ENCODE measurements at regions not wholly inside any gene's neighbourhood (a gene's known extent, or its start where the extent isn't known, plus 50 kb on each side); places are given as distances from the start of the nearest gene placed in this dataset.

DNA sequence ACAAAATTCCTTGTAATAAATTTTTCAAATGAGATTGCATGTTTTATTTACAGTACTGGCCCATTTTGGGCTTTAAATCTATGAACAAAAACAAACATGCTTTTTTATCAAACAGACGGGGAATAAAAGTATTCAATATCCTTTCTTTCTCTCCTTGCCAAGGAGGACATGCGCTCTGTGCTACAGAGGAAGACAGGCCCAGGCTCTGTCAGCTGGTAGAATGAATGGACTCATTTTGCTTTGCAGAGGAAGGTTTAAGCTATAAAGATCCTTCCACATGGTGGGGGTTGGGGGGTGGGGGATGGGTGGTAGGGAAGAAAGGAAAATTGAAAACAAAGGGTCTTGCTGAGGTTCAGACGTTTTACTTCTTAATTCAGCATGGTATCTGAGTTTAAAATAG is 575.6 kb downstream of the INSC start (continued):
- TF ChIP-seq, protein P1, sequence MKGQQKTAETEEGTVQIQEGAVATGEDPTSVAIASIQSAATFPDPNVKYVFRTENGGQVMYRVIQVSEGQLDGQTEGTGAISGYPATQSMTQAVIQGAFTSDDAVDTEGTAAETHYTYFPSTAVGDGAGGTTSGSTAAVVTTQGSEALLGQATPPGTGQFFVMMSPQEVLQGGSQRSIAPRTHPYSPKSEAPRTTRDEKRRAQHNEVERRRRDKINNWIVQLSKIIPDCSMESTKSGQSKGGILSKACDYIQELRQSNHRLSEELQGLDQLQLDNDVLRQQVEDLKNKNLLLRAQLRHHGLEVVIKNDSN (CRISPR knock-in tag; IDR thresholded peaks at IDR 0.05) = no peak
- no peak for TF ChIP-seq POLR2A (conservative IDR thresholded peaks at IDR 0.05)
- TF ChIP-seq ZNF766 (CRISPR knock-in tag; conservative IDR thresholded peaks at IDR 0.05) = no peak
- no peak for TF ChIP-seq TRIM28 (IDR thresholded peaks at IDR 0.05)
- TF ChIP-seq IFI16 (CRISPR knock-in tag; IDR thresholded peaks at IDR 0.05) = no peak
- no peak for TF ChIP-seq MAFG (tag; conservative IDR thresholded peaks at IDR 0.05)

DNA sequence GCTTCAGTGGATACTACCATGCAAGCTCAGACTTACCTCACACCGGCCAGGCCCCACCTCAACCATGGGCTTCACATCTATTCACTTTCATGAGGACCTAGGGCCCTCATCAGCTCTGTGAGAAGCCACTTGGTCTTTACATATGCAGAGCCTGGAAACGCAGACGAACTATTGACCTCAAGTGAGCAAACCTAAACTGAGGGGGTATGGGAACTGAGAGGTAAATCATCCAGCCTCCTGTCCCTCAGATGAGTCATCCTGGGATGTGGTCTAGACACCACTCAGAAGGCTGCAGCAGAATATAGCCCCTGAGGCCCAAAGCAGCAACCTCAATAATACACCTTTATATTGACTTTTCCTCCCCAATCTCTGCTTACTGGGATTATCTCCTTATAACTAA is 578.0 kb downstream of the INSC start:
- peak in 1 of 4 experiments; percentile 8 for DNase-seq (ENCODE audit: extremely low read depth in 1 of 4, low spot score in 3 of 4)
- Histone ChIP-seq H3K9me1 (ENCODE audit: control insufficient read depth, insufficient read depth, low read length) (no peaks in the 10 kb centered on the region), H3K36me3 (ENCODE audit: control insufficient read depth, insufficient read depth, low read length) (no peaks in the 10 kb centered on the region), H3K9ac (ENCODE audit: insufficient read depth in 1 of 2, low read depth in 2 of 2, low read length in 2 of 2) (no peak overlapping the region), H3K9me3 (replicated peaks; ENCODE audit: control insufficient read depth, insufficient read depth, low read depth, low read length) (no peaks in the 10 kb centered on the region), H3K4me1 (replicated peaks in 1 of 2; ENCODE audit: control insufficient read depth in 2 of 2, insufficient read depth in 2 of 2, low read length in 2 of 2) (no peaks in the 10 kb centered on the region), H4K20me1 (replicated peaks; ENCODE audit: control insufficient read depth, insufficient read depth, low read length) (no peaks in the 10 kb centered on the region), H3K27ac (ENCODE audit: extremely low read depth, low read depth, low read length) (no peak overlapping the region), H2AFZ (ENCODE audit: low read depth, low read length) (no peak overlapping the region), H3K4me2 (ENCODE audit: insufficient read depth, low read length) (no peak overlapping the region), H3K79me2 (ENCODE audit: control insufficient read depth, insufficient read depth, low read length) (no peaks in the 10 kb centered on the region), H3K4me3 (no peak overlapping the region), H3K27me3 (ENCODE audit: control insufficient read depth in 2 of 2, insufficient read depth in 2 of 2, low read length in 2 of 2) (peaks cover 0 to 5% of the 10 kb centered on the region in 2 experiments; a peak in 1 of 5 replicates)
- no peak for ATAC-seq
- POLR2A ChIA-PET = no interaction called here
- no peak for TF ChIP-seq FUS (optimal IDR thresholded peaks at IDR 0.05; ENCODE audit: low read depth, low read length)
- no peak for TF ChIP-seq JUND (IDR thresholded peaks at IDR 0.05; ENCODE audit: borderline replicate concordance, low read depth, low read length)
- TF ChIP-seq JUND (tag; IDR thresholded peaks at IDR 0.05; ENCODE audit: borderline replicate concordance, low read depth, low read length) = 0 out of 3 replicates have a peak, but pooled peaks have one; percentile 22
- TF ChIP-seq MEIS2 (IDR thresholded peaks at IDR 0.05; ENCODE audit: partially characterized antibody) = peak; percentile 22
- TF ChIP-seq BCL6 (CRISPR knock-in tag; IDR thresholded peaks at IDR 0.05) = no peak
- no peak for TF ChIP-seq SMARCB1 (IDR thresholded peaks at IDR 0.05; ENCODE audit: insufficient read length, low read depth)
- TF ChIP-seq, protein P2, sequence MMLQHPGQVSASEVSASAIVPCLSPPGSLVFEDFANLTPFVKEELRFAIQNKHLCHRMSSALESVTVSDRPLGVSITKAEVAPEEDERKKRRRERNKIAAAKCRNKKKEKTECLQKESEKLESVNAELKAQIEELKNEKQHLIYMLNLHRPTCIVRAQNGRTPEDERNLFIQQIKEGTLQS (IDR thresholded peaks at IDR 0.05) = 0 out of 2 replicates have a peak, but pooled peaks have one; percentile 13
- TF ChIP-seq, protein P2 (CRISPR knock-in tag; conservative IDR thresholded peaks at IDR 0.05) = no peak
- TF ChIP-seq, protein P3, sequence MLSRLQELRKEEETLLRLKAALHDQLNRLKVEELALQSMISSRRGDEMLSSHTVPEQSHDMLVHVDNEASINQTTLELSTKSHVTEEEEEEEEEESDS (CRISPR knock-in tag; IDR thresholded peaks at IDR 0.05) = no peak
- TF ChIP-seq, protein P4, sequence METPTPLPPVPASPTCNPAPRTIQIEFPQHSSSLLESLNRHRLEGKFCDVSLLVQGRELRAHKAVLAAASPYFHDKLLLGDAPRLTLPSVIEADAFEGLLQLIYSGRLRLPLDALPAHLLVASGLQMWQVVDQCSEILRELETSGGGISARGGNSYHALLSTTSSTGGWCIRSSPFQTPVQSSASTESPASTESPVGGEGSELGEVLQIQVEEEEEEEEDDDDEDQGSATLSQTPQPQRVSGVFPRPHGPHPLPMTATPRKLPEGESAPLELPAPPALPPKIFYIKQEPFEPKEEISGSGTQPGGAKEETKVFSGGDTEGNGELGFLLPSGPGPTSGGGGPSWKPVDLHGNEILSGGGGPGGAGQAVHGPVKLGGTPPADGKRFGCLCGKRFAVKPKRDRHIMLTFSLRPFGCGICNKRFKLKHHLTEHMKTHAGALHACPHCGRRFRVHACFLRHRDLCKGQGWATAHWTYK (CRISPR knock-in tag; IDR thresholded peaks at IDR 0.05) = no peak
- TF ChIP-seq, protein P5, sequence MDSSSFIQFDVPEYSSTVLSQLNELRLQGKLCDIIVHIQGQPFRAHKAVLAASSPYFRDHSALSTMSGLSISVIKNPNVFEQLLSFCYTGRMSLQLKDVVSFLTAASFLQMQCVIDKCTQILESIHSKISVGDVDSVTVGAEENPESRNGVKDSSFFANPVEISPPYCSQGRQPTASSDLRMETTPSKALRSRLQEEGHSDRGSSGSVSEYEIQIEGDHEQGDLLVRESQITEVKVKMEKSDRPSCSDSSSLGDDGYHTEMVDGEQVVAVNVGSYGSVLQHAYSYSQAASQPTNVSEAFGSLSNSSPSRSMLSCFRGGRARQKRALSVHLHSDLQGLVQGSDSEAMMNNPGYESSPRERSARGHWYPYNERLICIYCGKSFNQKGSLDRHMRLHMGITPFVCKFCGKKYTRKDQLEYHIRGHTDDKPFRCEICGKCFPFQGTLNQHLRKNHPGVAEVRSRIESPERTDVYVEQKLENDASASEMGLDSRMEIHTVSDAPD (CRISPR knock-in tag; IDR thresholded peaks at IDR 0.05) = no peak
- intact Hi-C loops (cut with micrococcal nuclease) (no loop called here), in situ Hi-C loops (cut with MboI) (no loop called here)
- BruUV-seq (replicated peaks) = no TSS peak
- peak; percentile 15 for FAIRE-seq
- CTCF ChIA-PET (ENCODE audit: low intra/inter-chr PET ratio) = no interaction called here
- WGBS (ENCODE audit: insufficient coverage, low coverage, missing lambda C conversion rate) = 7% methylated on average over 3 of the region's 3 CpGs
